WTC11 (cell line): ENCODE measurements at regions not wholly inside any gene's neighbourhood (a gene's known extent, or its start where the extent isn't known, plus 50 kb on each side); places are given as distances from the start of the nearest gene placed in this dataset.

Experiments used
- ATAC-seq: fragments of 200-7000 bp; cut with Tn5 transposase; 2 replicates; pipeline ENCODE4 v1.10.0; 2021; ENCODE audit warnings: mild to moderate bottlenecking, moderate library complexity
- CTCF ChIA-PET: fragments of 300-600 bp; sonication (Branson Sonifier 250); formaldehyde crosslinking; loops from one replicate; lab custom pipeline; 2021; ENCODE audit warnings: antibody characterized with exemption; lab: Charles Lee
- POLR2A ChIA-PET: fragments of 350-600 bp; sonication (Branson Sonifier 250); formaldehyde crosslinking; loops from one replicate; lab custom pipeline; 2021; ENCODE audit warnings: antibody characterized with exemption; lab: Charles Lee
- DNase-seq: peaks from one replicate; pipeline ENCODE4 v3.0.0; 2021; ENCODE audit warnings: low spot score
- H3K27ac Mint-ChIP-seq: 2 replicates; pipeline ENCODE4 v1.8.0; 2021; ENCODE audit warnings: mixed read lengths
- H3K27me3 Mint-ChIP-seq: 2 replicates; pipeline ENCODE4 v1.8.0; 2021; ENCODE audit warnings: low read depth, mild to moderate bottlenecking, moderate library complexity, mixed read lengths
- H3K36me3 Mint-ChIP-seq: 2 replicates; pipeline ENCODE4 v1.8.0; 2021; ENCODE audit warnings: mixed read lengths
- H3K4me1 Mint-ChIP-seq: 2 replicates; pipeline ENCODE4 v1.8.0; 2022; ENCODE audit warnings: mixed read lengths
- H3K4me3 Mint-ChIP-seq: 2 replicates; pipeline ENCODE4 v1.8.0; 2021; ENCODE audit warnings: mild to moderate bottlenecking, moderate library complexity, mixed read lengths
- H3K9me3 Mint-ChIP-seq: 2 replicates; pipeline ENCODE4 v1.8.0; 2021; ENCODE audit warnings: mixed read lengths
- E2F5 ChIP-seq: sonication (generic); formaldehyde crosslinking; IDR thresholded peaks from 2 replicates; pipeline ENCODE4 v1.8.1; 2022; ENCODE audit warnings: mild to moderate bottlenecking, moderate library complexity, missing genetic modification reagents
- ETV6 ChIP-seq: sonication (generic); formaldehyde crosslinking; IDR thresholded peaks from 2 replicates; pipeline ENCODE4 v1.8.1; 2022; ENCODE audit warnings: mild to moderate bottlenecking, missing genetic modification reagents
- FOXJ3 ChIP-seq: sonication (generic); formaldehyde crosslinking; IDR thresholded peaks from 2 replicates; pipeline ENCODE4 v1.9.0; 2021; ENCODE audit warnings: missing genetic modification reagents, mild to moderate bottlenecking, borderline replicate concordance
- FOXP1 ChIP-seq: sonication (generic); formaldehyde crosslinking; IDR thresholded peaks from 2 replicates; pipeline ENCODE4 v1.8.0; 2022; ENCODE audit warnings: missing genetic modification reagents, mild to moderate bottlenecking, moderate library complexity, borderline replicate concordance
- FOXP4 ChIP-seq: sonication (generic); formaldehyde crosslinking; IDR thresholded peaks from 2 replicates; pipeline ENCODE4 v1.8.0; 2022; ENCODE audit warnings: mild to moderate bottlenecking, missing genetic modification reagents
- GABPB1 ChIP-seq: sonication (generic); formaldehyde crosslinking; IDR thresholded peaks from 2 replicates; pipeline ENCODE4 v1.8.1; 2023; ENCODE audit warnings: mild to moderate bottlenecking, missing genetic modification reagents
- IRF2 ChIP-seq: sonication (generic); formaldehyde crosslinking; IDR thresholded peaks from 2 replicates; pipeline ENCODE4 v1.8.0; 2022; ENCODE audit warnings: low read depth, missing genetic modification reagents, borderline replicate concordance
- JUN ChIP-seq: sonication (generic); formaldehyde crosslinking; IDR thresholded peaks from 2 replicates; pipeline ENCODE4 v1.8.0; 2023; ENCODE audit warnings: mild to moderate bottlenecking, missing genetic modification reagents
- NFYB ChIP-seq: sonication (generic); formaldehyde crosslinking; conservative IDR thresholded peaks from 2 replicates; pipeline ENCODE4 v1.8.0; 2022; ENCODE audit warnings: low read depth, missing genetic modification reagents
- NR1H2 ChIP-seq: sonication (generic); formaldehyde crosslinking; IDR thresholded peaks from 2 replicates; pipeline ENCODE4 v1.9.0; 2021; ENCODE audit warnings: mild to moderate bottlenecking, moderate library complexity, missing genetic modification reagents
- NR2C2 ChIP-seq: sonication (generic); formaldehyde crosslinking; IDR thresholded peaks from 2 replicates; pipeline ENCODE4 v1.8.0; 2022; ENCODE audit warnings: mild to moderate bottlenecking, missing genetic modification reagents
- PRRX2 ChIP-seq: fragments of 250-450 bp; sonication (Bioruptor Pico); IDR thresholded peaks from 2 replicates; pipeline ENCODE4 v1.8.0; 2021; ENCODE audit warnings: mild to moderate bottlenecking
- STAT6 ChIP-seq: sonication (generic); formaldehyde crosslinking; conservative IDR thresholded peaks from 2 replicates; pipeline ENCODE4 v1.8.1; 2023; ENCODE audit warnings: mild to moderate bottlenecking, low read depth, missing genetic modification reagents, moderate library complexity
- TP53 ChIP-seq: sonication (generic); formaldehyde crosslinking; IDR thresholded peaks from 2 replicates; pipeline ENCODE4 v1.8.1; 2023; ENCODE audit warnings: mild to moderate bottlenecking, missing genetic modification reagents
- ZBTB21 ChIP-seq: sonication (generic); formaldehyde crosslinking; IDR thresholded peaks from 2 replicates; pipeline ENCODE4 v1.8.1; 2023; ENCODE audit warnings: mild to moderate bottlenecking, missing genetic modification reagents, borderline replicate concordance
- ZNF121 ChIP-seq: sonication (generic); formaldehyde crosslinking; IDR thresholded peaks from 2 replicates; pipeline ENCODE4 v1.8.0; 2023; ENCODE audit warnings: missing genetic modification reagents
- ZNF138 ChIP-seq: sonication (generic); formaldehyde crosslinking; conservative IDR thresholded peaks from 2 replicates; pipeline ENCODE4 v1.8.1; 2022; ENCODE audit warnings: mild to moderate bottlenecking, moderate library complexity, missing genetic modification reagents
- ZNF263 ChIP-seq: sonication (generic); formaldehyde crosslinking; IDR thresholded peaks from 2 replicates; pipeline ENCODE4 v1.8.1; 2022; ENCODE audit warnings: low read depth, mild to moderate bottlenecking, moderate library complexity, missing genetic modification reagents
- ZNF317 ChIP-seq: sonication (generic); formaldehyde crosslinking; IDR thresholded peaks from 2 replicates; pipeline ENCODE4 v1.8.1; 2023; ENCODE audit warnings: low read depth, mild to moderate bottlenecking, moderate library complexity, missing genetic modification reagents, borderline replicate concordance
- ZNF416 ChIP-seq: fragments of 250-450 bp; sonication (Bioruptor Pico); IDR thresholded peaks from 2 replicates; pipeline ENCODE4 v1.9.0; 2021; ENCODE audit warnings: mild to moderate bottlenecking, inconsistent platforms
- ZNF423 ChIP-seq: fragments of 250-450 bp; sonication (Bioruptor Pico); IDR thresholded peaks from 2 replicates; pipeline ENCODE4 v2.1.2; 2022; ENCODE audit warnings: mild to moderate bottlenecking, moderate library complexity
- TF ChIP-seq, protein P1 (sequence below): sonication (generic); formaldehyde crosslinking; IDR thresholded peaks from 2 replicates; pipeline ENCODE4 v1.8.1; 2022; ENCODE audit warnings: low read depth, missing genetic modification reagents, borderline replicate concordance
- TF ChIP-seq, protein P2 (sequence below): sonication (generic); formaldehyde crosslinking; IDR thresholded peaks from 2 replicates; pipeline ENCODE4 v1.8.1; 2023; ENCODE audit warnings: mild to moderate bottlenecking, missing genetic modification reagents, moderate library complexity
- TF ChIP-seq, protein P3 (sequence below): sonication (generic); formaldehyde crosslinking; IDR thresholded peaks from 2 replicates; pipeline ENCODE4 v1.8.1; 2023; ENCODE audit warnings: mild to moderate bottlenecking, moderate library complexity, missing genetic modification reagents
- TF ChIP-seq, protein P4 (sequence below): fragments of 250-450 bp; sonication (Bioruptor Pico); IDR thresholded peaks from 2 replicates; pipeline ENCODE4 v1.9.0; 2021; ENCODE audit warnings: mild to moderate bottlenecking

DNA sequence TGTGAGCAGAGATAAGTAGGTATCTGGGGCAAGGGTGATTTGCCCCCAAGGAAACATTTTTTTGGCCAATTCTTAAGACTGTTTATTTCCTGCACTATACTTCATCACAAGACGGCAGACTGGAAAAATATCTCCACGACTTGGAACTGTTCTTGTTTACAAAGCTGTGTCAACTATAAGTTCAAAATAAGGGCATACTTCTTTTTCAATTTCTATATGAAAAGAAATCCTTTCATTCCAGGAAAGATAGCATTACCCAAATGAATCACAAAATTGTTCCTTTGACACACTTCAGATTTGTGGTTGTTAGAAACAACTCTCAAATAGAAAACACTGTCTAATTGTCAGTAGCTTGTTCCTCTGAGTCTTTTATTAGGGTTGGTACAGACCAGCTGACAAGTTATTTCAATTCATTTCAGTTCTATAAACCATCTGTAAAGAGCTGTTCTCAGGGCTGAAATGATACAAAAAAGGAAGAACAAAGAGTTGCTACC lies 212.9 kb upstream of the PRDM1 start:
- no peaks in the 10 kb centered on the region for H3K9me3 Mint-ChIP-seq
- no peaks in the 10 kb centered on the region; the same call in 1 of the 2 replicates for H3K27me3 Mint-ChIP-seq
- TF ChIP-seq TP53 (CRISPR knock-in tag): no peak
- no peak for TF ChIP-seq FOXP1 (CRISPR knock-in tag)
- no peak for TF ChIP-seq FOXP4 (CRISPR knock-in tag)
- TF ChIP-seq ZNF317: no peak
- TF ChIP-seq, protein P1, sequence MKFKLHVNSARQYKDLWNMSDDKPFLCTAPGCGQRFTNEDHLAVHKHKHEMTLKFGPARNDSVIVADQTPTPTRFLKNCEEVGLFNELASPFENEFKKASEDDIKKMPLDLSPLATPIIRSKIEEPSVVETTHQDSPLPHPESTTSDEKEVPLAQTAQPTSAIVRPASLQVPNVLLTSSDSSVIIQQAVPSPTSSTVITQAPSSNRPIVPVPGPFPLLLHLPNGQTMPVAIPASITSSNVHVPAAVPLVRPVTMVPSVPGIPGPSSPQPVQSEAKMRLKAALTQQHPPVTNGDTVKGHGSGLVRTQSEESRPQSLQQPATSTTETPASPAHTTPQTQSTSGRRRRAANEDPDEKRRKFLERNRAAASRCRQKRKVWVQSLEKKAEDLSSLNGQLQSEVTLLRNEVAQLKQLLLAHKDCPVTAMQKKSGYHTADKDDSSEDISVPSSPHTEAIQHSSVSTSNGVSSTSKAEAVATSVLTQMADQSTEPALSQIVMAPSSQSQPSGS (CRISPR knock-in tag): no peak
- TF ChIP-seq PRRX2 (CRISPR knock-in tag): no peak
- no peak for TF ChIP-seq ZNF423
- no peak for TF ChIP-seq ZBTB21 (CRISPR knock-in tag)
- TF ChIP-seq JUN (CRISPR knock-in tag): no peak
- no peak for TF ChIP-seq ZNF138 (CRISPR knock-in tag)
- no peak for TF ChIP-seq ETV6 (CRISPR knock-in tag)
- TF ChIP-seq STAT6 (CRISPR knock-in tag): no peak
- TF ChIP-seq NR2C2 (CRISPR knock-in tag): no peak
- TF ChIP-seq ZNF121 (CRISPR knock-in tag): no peak
- TF ChIP-seq NFYB: no peak
- no peak for TF ChIP-seq E2F5 (CRISPR knock-in tag)
- TF ChIP-seq ZNF263 (CRISPR knock-in tag): no peak
- no peak overlapping the region for H3K4me3 Mint-ChIP-seq
- H3K4me1 Mint-ChIP-seq: peaks cover 26% of the 10 kb centered on the region
- DNase-seq (no peak), ATAC-seq (no peak)
- H3K36me3 Mint-ChIP-seq: no peaks in the 10 kb centered on the region
- POLR2A ChIA-PET: interaction anchor here (0.5 kb wide), 1 partner anchor 22 kb away, joined by 10 read pairs; no protein-coding TSS in a partner anchor
- no peak overlapping the region for H3K27ac Mint-ChIP-seq
- CTCF ChIA-PET: no interaction called here

DNA sequence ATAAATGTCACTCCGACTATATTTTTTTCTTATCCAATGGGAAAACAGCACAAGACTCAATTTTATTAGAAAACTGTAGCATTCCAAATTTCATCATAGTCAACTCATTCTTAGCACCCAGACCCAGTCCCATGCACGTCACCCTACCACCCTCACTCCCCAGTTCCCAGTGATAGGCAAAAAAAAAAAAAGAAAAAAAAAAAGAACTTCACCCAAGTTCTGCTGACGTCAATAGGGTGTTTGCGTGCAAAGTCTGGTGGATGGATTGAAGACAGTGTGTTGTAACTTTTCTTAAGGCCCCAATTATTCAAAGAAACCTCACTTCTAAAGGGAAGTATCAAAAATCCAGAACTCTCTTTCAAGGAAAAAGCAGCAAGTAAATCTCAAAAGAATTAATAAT lies 213.9 kb upstream of the PRDM1 start:
- Mint-ChIP-seq H3K4me3 (no peak overlapping the region), H3K36me3 (no peaks in the 10 kb centered on the region), H3K27ac (no peak overlapping the region), H3K27me3 (no peaks in the 10 kb centered on the region; the same call in 1 of the 2 replicates), H3K4me1 (peaks cover 29% of the 10 kb centered on the region), H3K9me3 (peaks cover 10% of the 10 kb centered on the region)
- ChIA-PET POLR2A (no interaction called here), CTCF (no interaction called here)
- DNase-seq (no peak), ATAC-seq (no peak)
- TF ChIP-seq, protein P2, sequence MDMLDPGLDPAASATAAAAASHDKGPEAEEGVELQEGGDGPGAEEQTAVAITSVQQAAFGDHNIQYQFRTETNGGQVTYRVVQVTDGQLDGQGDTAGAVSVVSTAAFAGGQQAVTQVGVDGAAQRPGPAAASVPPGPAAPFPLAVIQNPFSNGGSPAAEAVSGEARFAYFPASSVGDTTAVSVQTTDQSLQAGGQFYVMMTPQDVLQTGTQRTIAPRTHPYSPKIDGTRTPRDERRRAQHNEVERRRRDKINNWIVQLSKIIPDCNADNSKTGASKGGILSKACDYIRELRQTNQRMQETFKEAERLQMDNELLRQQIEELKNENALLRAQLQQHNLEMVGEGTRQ (CRISPR knock-in tag): no peak
- TF ChIP-seq IRF2 (no peak), FOXJ3 (CRISPR knock-in tag) (no peak), NR1H2 (CRISPR knock-in tag) (no peak), E2F5 (CRISPR knock-in tag) (no peak), PRRX2 (CRISPR knock-in tag) (no peak), ZNF416 (CRISPR knock-in tag) (no peak), ZNF121 (CRISPR knock-in tag) (no peak), ZNF263 (CRISPR knock-in tag) (no peak), GABPB1 (CRISPR knock-in tag) (no peak)
- TF ChIP-seq, protein P3, sequence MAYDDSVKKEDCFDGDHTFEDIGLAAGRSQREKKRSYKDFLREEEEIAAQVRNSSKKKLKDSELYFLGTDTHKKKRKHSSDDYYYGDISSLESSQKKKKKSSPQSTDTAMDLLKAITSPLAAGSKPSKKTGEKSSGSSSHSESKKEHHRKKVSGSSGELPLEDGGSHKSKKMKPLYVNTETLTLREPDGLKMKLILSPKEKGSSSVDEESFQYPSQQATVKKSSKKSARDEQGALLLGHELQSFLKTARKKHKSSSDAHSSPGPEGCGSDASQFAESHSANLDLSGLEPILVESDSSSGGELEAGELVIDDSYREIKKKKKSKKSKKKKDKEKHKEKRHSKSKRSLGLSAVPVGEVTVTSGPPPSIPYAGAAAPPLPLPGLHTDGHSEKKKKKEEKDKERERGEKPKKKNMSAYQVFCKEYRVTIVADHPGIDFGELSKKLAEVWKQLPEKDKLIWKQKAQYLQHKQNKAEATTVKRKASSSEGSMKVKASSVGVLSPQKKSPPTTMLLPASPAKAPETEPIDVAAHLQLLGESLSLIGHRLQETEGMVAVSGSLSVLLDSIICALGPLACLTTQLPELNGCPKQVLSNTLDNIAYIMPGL (CRISPR knock-in tag): no peak
- TF ChIP-seq, protein P4, sequence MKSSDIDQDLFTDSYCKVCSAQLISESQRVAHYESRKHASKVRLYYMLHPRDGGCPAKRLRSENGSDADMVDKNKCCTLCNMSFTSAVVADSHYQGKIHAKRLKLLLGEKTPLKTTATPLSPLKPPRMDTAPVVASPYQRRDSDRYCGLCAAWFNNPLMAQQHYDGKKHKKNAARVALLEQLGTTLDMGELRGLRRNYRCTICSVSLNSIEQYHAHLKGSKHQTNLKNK (CRISPR knock-in tag): no peak
